NOMO-1 (cell line): ENCODE measurements at regions not wholly inside any gene's neighbourhood (a gene's known extent, or its start where the extent isn't known, plus 50 kb on each side); places are given as distances from the start of the nearest gene placed in this dataset.
"Not testable (repeated sequence)": the region's sequence is repeated elsewhere in the genome, so short reads cannot be mapped to it uniquely, and the experiment has no call there.

Experiments
- DNase-seq, 2 experiments: peaks; one replicate each; lab custom pipeline; 2025; ENCODE audit not compliant: unreplicated experiment in 2 of 2; lab: John Stamatoyannopoulos, UW

DNA sequence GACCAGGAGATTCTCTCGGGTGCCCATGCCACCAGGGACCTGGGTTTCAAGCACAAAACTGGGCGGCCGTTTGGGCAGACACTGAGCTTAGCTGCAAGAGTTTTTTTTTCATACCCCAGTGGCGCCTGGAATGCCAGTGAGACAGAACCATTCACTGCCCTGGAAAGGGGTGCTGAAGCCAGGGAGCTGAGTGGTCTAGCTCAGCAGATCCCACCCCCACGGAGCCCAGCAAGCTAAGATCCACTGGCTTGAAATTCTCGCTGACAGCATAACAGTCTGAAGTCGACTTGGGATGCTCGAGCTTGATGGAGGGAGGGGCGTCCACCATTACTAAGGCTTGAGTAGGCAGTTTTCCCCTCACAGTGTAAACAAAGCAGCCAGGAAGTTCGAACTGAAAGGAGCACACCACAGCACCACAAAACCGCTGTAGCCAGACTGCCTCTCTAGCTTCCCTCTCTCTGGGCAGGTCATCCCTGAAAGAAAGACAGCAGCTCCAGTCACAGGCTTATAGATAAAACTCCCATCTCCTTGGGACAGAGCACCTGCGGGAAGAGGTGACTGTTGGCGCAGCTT is 157.7 kb downstream of the GIPC2 start:
- not testable (repeated sequence) for DNase-seq

- DNase-seq = no peak
Observed at GRCh38 chr1:78210175-78210574, 164.4 kb downstream of the GIPC2 start.

- DNase-seq = no peak
Observed at GRCh38 chr1:78211483-78212092, 165.8 kb downstream of the GIPC2 start.

GRCh38 chr1:78214334-78214733 is 168.6 kb downstream of the GIPC2 start:
- DNase-seq = no peak

- DNase-seq = no peak
Observed at GRCh38 chr1:78222225-78222959, 176.6 kb downstream of the GIPC2 start.

GRCh38 chr1:78222960-78223358 is 177.2 kb downstream of the GIPC2 start:
- DNase-seq = no peak

DNA sequence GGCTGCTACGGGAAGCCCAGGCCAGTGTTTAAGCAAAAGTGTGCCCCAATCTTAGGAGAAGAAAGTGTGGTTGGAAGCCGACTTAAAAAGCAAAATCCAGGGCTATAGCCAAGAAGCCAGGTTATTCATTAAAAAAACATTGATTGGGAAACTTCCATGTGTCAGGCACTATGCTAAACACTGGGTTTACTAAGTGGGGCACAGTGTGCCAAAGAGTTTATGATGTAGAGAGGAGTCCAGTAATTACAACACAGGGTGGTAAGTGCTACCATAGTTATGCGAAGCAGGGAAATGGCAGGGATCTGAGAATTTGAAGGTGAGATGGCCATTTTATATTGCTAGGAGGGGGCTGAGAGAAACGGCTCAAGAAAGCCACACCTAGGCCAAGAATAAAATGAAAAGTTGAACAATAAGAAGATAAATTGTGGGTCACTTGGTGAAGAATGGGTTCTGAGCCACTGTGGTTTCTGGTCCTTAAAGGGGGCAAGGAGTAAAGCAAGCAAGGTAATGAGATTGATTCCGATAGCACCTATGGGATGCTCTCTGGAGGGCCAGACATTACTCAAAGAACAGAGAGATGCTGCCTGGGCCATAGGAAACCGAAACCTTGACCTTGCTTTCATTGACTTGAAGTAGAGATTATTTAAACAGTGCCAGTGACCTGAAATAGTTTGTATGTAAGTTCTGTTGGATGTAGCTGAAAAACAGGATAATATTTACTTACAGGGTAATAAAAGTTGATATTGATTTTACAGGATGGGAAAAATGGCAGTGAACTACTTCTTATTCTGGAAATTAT is 177.8 kb downstream of the GIPC2 start:
- no peak for DNase-seq

GRCh38 chr1:78224246-78224785 is 178.6 kb downstream of the GIPC2 start:
- no peak for DNase-seq

DNA sequence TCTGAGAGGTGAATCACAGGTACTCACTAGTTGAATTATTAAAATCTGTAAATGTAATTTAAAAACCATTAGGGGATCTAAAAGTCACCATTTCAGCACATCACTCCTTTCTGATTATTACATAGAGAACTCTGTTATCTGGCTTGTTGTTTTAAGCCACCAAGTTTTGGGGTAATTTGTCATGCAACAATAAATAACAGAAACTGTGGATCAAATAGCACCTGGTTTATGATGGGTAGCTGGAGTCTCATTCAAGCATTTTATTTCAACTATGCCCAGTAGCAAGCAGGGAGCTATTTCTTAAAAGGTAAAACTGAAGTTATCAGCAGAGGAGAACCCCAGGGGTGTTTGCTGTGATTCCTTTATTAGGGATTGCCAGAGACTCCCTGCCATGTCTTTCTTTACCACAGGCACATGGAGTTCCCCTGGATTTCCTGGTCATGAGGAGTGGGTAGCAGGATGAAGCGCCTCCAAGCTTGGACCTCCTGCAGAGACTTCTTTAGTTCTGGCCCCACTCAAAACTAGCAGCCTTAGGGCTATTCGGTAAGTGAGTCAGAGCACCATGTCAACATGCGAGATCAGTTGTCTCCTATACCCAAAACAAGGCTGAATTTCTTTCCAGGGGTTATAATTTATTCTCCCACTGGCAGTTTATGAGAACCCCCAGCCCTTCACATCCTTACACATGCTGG is 179.2 kb downstream of the GIPC2 start:
- no peak for DNase-seq

- DNase-seq = no peak
Observed at GRCh38 chr1:78226784-78227183, 181.0 kb downstream of the GIPC2 start.

DNA sequence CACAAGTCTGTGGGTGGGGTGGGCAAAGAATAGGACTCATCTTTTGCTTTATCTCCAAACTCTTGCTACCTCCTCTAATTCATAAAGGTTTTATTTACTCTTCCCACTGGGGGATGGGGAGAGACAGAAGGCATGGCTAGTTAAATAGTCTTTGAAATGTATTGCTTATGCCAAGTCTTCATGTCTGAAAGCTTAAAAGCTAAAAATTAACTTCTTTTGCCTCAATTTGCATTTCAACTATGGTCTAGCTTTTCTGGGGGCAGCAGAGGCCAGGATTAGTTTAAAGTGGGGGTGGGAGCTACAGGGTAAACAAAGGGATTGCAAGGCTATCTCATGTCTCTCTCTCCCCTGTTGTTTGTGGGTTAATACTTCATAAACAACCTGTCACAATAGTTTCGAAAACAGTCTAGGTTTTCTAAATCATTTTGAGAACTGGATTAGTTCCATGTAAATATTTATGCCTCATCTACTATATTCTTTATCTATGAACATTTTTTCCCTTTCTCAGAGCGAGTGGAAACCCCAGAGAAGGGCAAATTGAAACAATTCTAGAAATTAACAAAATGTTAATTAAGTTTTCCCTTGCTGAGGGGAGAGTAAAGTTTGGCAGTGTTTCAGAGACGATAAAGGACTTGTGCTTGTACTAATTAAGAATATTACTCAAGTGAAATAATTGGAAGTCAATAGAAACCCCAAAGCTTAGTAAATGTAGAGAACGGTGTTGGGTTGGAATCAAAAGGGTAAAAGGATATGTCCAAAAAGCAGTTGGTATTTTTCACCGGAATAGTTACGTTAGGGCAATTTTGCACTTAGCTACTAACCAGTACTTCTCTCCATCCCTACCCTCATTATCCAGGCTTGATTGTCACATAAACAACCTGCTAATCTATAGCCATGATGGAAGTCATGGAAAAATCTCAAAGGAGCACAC is 182.2 kb downstream of the GIPC2 start:
- DNase-seq = no peak

DNA sequence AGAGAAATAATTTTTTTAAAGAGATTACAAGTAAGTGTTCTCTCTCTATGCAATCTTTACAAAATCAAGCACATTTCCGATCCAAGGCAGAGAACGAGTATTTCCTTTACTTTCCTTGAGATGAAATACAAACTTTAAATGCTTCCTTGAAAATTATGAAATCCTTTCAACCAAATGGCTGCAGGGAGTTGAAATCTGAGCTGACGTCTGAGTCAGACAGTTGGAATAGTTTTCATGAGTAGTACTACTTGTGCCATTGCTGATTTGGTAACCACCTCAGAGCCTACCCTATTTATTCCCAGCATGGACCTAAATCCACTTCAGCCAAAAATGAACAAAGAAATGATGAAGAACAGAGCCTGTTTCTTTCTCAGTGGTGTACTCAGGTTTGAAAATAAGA is 183.6 kb downstream of the GIPC2 start:
- DNase-seq = no peak

DNA sequence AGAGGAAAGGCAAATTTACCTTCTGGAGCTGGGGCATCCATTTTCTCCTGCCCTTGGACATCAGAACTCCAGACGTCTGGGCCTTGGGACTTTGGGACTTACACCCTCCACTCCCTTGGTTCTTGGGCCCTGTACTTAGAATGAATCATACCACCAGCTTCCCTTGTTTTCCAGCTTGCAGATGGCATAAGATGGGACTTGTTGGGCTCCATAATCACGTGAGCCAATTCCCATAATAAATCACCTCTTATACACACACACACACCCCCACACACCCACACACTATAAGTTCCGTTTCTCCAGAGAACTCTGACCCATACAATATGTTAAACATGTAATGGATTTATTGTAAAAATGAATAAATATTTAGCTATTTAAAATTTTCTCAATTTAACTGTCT is 185.7 kb downstream of the GIPC2 start:
- DNase-seq = no peak

- DNase-seq = no peak
Observed at GRCh38 chr1:78231894-78232293, 186.1 kb downstream of the GIPC2 start.

DNA sequence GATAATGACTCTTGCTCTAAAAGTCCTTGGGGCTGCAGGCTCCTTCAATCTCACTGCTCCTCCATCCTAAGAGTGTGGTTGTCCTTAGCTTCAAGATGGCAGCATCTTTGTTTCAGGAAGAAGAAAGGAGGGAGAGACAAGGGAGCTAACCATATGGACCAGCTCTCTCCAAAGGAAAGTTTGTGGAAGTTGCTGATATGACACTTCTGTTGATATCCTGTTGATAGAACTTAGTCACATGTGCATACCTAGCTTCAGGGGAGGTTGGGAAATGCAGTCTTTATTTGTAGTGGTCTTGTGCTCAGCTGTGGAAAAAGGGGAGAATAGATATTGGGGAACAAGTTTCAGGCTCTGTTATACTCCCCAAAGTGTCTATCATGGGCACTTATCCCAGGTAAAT is 186.9 kb downstream of the GIPC2 start:
- no peak for DNase-seq

DNA sequence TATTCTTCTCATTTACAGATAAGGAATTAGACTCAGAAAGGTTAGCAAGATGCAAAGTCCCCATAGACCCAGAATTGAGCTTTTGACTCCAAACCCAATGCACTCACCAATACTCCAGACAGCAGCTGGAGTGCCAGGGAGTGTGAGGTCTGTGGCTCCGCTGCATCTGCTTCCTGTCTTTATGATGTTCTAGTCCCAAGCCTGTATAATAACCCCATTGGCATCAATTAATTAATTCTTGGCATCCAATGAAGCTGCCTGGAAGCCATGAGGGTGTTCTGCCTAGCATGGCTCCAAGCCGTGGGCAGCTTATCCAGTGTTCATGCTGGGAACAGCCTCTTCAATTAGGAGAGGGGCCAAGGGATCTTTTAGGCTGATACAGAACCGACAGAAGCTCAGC is 188.7 kb downstream of the GIPC2 start:
- DNase-seq = no peak

DNA sequence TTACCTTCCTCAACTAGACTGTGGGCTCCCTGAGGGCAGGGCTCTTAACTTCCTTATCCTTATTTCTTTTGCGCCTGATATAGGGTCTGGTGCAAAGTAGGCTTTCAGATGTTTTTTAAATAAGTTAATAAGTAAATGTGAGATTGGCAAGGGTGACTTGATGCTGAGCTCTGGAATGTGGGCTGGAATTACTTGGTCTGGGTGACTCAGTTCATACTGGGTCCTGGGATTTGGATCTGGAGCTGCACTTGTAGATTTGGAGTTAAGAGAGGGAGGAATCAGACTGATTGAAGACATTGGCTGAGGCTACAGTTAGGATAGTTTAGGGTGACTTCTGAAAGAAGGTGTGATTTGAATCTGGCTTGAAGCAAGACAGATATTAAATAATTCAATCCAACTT is 190.9 kb downstream of the GIPC2 start:
- DNase-seq = no peak

- no peak for DNase-seq
Observed at GRCh38 chr1:78237364-78237916, 191.7 kb downstream of the GIPC2 start.

DNA sequence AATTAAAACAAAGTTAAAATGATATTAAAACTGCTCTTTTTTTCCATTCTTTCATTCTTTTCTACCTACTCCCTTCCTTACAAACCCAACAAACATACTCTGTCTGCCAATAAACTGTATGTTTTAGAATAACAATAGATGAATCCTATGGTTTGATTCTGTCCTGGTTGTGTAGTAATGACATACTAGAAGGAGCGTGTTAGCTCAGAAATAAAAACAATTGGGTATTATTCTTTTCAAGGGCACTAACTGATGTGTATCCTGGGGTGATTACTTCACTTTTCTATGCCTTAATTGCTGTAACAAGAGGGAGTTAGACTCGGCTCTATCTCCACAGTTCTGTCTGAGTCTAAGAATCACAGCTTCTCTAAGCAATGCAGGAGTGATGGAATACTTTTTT is 194.4 kb downstream of the GIPC2 start:
- DNase-seq = no peak
